ENCODE measurements at regions not wholly inside any gene's neighbourhood (a gene's known extent, or its start where the extent isn't known, plus 50 kb on each side); places are given as distances from the start of the nearest gene placed in this dataset.
A peak's percentile ranks its signal among the peaks of the same experiment; 100 is the strongest.
"Not testable (repeated sequence)": the region's sequence is repeated elsewhere in the genome, so short reads cannot be mapped to it uniquely, and the experiment has no call there.

DNA sequence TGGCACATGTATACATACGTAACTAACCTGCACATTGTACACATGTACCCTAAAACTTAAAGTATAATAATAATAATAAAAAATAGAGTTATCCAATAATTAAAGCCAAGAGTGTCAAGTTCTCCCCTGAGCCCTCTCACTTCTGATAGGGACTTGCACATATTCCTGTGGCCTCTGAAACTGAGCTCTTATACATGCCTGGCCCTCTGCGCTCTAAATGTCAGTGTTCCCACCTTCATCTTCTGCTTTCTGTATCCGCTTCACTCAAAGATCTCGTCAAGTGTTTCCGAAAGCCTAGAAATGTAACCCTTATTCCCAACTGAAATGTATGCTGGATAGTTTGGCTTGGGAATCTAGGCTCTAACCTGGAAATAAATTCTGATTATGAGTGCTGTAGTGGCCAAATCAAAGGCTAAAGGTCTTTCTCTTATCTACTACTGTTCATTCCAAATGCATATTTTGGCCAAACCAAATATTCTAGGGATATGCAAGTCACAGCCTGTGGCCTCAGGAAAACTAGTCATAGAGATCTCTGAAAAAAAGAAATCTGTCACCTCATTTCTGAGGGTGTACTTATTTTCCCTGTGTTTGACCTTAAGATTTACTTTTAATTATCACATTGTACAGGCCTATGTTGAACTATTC, 99.5 kb upstream of the LYPLAL1 start:
- DNase-seq: no peak

GRCh38 chr1:219075121-219075879, 98.4 kb upstream of the LYPLAL1 start:
- no peak for DNase-seq

DNA sequence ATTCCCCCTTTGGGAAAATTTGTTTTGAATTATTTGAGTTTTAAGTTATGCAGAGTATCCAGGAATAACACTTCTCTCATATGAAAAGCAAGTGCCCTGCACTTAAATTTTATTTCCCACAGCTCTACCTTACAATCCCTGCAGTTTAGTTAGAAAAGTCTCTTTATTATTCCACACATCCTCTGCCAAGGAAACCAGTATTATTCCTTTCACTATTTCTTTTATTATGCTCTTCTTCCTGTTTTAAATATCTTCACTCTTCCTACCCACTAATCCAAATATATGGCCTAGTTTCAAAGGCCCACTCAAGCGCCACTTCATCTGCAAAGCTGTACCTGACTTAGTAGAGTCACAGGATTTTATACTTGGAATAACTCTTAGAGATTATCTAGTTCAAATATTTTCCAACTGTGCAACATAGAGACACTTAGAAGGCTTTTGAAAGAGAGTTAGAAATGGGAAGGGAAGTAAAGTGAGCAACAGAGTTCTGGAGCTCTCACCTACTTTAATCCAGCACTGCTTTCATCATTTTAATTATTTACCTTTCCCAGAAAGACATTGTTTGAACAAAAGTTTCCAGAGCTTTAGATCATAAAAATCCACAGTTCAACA, 97.2 kb upstream of the LYPLAL1 start:
- no peak for DNase-seq

- DNase-seq: not testable (repeated sequence)
Observed at GRCh38 chr1:219077767-219078166, 95.9 kb upstream of the LYPLAL1 start.

GRCh38 chr1:219081943-219082925, 91.4 kb upstream of the LYPLAL1 start:
- no peak for DNase-seq

DNA sequence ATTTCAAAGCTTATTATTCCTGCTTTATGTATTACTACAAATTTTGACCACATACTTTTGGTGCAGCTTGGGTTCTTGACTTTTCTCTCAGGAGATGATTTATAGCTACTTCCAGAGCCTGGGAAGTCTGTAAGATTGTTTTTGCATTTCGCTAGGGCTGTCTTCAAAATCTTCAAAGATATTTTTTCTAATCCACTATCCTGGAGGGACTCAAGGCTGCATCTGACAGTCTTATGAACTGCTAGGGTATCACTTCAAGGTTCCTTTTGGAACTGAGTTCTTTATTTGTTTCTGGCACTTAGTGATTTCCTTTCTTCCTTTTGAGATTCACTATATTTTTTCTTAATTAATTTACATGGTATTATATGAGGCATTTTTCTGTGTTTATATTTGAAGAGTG, 90.0 kb upstream of the LYPLAL1 start:
- DNase-seq: no peak

- no peak for DNase-seq
Observed at GRCh38 chr1:219085082-219085481, 88.6 kb upstream of the LYPLAL1 start.

GRCh38 chr1:219085988-219086387, 87.7 kb upstream of the LYPLAL1 start:
- no peak for DNase-seq

- DNase-seq: no peak
Observed at GRCh38 chr1:219086956-219087469, 86.7 kb upstream of the LYPLAL1 start.

- DNase-seq: peak in 1 of 2 donors; percentile 59
Observed at GRCh38 chr1:219088778-219089557, 84.7 kb upstream of the LYPLAL1 start.

- no peak for DNase-seq
Observed at GRCh38 chr1:219090607-219091006, 83.1 kb upstream of the LYPLAL1 start.

- no peak for DNase-seq
Observed at GRCh38 chr1:219092206-219092605, 81.5 kb upstream of the LYPLAL1 start.

DNA sequence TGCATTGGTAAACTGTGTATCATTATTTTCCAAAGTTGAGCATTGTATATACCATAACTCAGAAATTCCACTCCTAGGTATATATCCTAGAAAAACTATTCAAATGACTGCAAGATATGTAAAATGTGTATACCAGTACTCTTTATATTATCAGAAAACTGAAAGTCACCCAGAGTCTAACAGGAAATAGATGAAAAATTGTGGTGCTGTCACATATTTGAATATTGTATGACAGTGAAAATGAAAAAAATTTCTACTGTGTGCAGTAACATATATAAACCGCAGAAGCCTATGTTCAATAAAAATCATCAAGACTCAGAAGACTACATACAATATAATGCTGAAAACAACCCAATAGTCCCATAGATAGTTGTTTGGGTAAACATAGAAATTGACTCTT, 74.4 kb upstream of the LYPLAL1 start:
- DNase-seq: no peak

DNA sequence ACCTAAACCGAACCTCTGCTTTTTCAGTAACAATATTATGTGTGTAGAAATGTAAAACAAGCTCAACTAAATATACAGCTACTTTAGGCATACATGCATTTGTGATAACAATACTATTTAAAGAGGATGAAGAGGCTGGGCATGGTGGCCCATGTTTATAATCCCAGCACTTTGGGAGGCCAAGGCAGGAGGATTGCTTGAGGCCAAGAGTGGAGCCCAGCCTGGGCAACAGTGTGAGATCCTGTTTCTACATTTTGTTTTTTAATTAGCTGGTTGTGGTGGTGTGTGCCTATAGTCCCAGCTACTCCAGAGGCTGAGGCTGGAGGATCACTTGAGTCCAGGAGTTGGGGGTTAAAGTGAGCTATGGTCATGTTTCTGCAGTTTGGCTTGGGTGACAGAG, 73.6 kb upstream of the LYPLAL1 start:
- no peak for DNase-seq

DNA sequence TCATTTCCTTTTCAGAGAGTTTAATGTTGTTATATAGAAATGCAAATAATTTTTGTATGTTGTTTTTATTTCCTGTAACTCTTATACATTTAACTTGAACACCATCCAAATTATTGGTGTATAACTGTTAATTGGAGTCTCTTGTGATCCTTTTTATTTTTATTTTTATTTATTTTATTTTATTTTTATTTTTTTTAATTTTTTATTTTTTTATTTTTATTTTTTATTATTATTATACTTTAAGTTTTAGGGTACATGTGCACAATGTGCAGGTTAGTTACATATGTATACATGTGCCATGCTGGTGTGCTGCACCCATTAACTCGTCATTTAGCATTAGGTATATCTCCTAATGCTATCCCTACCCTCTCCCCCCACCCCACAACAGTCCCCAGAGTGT, 71.2 kb upstream of the LYPLAL1 start:
- not testable (repeated sequence) for DNase-seq

DNA sequence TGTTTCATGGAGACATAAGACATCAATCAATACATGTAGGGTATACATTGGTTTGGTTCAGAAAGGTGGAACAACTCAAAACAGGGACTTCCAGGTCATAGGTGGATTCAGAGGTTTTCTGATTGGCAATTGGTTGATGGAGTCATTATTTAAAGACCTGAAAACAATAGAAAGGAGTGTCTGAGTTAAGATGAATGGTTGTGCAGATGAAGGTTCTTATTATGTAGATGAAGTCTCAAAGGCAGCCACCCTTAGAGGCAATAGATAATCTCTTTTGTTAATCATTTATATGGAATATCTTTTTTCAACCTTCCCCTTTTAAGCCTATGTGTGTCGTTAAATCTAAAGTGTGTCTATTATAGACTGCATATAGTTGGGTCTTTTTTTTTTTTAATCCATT, 67.8 kb upstream of the LYPLAL1 start:
- no peak for DNase-seq

DNA sequence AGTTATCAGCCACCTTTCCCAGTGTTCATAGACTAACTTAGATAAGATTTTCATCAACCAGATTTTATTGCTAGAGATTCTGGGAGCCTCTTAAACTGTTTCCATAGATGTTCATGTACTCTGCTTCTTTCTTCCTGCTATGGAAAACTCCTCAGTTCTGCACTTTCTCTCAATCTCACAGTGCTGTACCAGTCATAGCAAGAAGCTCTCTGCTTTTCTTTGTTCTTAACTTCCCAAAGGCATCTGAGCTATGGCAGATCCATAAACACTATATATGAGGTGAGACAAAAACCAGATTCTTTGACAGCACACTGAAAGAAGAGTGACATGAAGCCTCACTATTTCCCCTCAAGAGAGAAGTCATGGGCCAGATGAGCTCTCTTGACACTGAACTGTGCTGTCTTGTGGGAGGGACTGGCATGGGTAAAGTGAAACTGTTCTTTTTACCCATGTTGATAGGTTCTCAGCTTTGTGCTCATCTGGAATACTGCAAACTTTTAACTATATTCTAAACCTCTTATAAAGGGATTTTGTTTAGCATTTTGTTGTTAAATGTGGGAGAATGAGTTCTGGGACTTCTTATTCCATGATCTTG, 64.2 kb upstream of the LYPLAL1 start:
- DNase-seq: no peak

DNA sequence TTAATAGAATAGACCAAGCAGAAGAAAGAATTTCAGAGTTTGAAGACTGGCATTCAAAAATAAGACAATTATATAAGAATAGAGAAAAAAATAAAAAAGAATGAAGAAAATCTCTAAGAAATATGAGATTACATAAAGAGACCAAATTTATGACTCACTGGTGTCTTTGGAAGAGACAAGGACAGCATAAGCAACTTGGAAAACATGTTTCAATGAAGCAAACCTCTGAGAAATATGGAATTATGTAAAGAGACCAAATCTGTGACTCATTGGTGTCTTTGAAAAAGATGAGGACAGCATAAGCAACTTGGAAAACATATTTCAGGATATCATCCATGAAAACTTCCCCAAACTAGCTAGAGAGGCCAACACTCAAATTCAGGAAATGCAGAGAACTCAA, 60.4 kb upstream of the LYPLAL1 start:
- no peak for DNase-seq

DNA sequence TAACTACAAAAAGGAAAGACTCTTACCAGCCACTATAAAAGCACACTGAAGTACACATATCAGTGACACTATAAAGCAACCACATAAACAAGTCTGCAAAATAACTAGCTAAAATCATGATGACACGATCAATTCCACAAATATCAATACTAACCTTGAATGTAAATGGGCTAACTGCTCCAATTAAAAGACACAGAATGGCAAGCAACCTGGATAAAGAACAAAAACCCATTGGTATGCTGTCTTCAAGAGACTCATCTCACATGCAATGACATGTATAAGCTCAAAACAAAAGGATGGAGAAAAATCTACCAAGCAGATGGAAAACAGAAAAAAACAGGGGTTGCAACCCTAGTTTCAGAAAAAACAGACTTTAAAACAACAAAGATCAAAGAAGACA, 59.7 kb upstream of the LYPLAL1 start:
- no peak for DNase-seq

DNA sequence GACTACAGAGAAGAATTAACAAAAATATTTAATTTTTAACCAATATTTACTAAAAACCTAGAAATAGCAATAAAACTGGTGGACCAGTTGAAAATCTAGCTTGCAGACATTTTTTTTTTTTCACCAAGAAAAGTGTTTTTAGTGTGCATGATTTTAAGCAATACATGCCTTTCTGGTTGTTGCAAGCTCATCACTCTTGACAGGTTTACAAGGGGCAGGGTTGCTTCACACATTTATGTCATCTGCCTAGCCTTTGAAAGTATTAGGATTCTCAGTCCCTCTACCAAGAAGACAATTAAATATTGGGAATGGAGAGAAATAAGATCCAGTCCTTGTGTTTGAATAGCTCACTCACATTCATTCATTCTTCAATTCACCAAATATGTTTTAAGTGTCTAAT, 53.8 kb upstream of the LYPLAL1 start:
- no peak for DNase-seq

Data from bone marrow (tissue), 2 donors.